ENCODE measurements at regions not wholly inside any gene's neighbourhood (a gene's known extent, or its start where the extent isn't known, plus 50 kb on each side); places are given as distances from the start of the nearest gene placed in this dataset.

DNA sequence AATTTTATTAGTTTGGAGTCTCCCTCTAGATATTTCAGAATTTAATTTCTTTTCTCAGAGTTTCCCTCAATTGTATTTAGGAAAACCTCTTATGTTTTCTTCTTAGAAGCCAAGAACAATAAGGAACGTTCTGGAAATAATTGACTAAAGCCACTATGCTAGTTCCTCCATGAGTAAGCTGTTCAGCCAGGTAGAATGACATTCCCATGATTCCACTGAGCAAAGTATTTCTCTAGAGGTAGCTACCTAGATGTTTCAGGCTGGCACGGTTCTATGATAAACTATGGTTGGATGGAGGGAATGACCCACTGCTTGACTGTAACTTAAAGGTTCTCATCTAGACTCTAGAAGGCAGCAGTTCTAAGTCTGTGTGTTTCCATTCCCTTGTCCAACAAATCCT lies 62.4 kb downstream of the CLDN17 start:
- Mint-ChIP-seq H3K36me3 (ENCODE audit: low read depth) (no peaks in the 10 kb centered on the region), H3K27me3 (ENCODE audit: low read depth) (peaks cover 7% of the 10 kb centered on the region), H3K27ac (ENCODE audit: unreplicated experiment) (no peak overlapping the region), H3K9me3 (ENCODE audit: low read depth) (no peaks in the 10 kb centered on the region), H3K4me3 (ENCODE audit: unreplicated experiment) (no peak overlapping the region), H3K4me1 (ENCODE audit: low read depth) (no peaks in the 10 kb centered on the region)
- DNase-seq (ENCODE audit: low spot score), result no peak
- TF ChIP-seq CTCF (IDR thresholded peaks at IDR 0.05), result no peak

GRCh38 chr21:30102871-30103270 lies 63.7 kb downstream of the CLDN17 start:
- Mint-ChIP-seq H3K27ac (ENCODE audit: unreplicated experiment) (no peak overlapping the region), H3K27me3 (ENCODE audit: low read depth) (peaks cover 7% of the 10 kb centered on the region), H3K4me3 (ENCODE audit: unreplicated experiment) (no peak overlapping the region), H3K9me3 (ENCODE audit: low read depth) (no peaks in the 10 kb centered on the region), H3K4me1 (ENCODE audit: low read depth) (no peaks in the 10 kb centered on the region), H3K36me3 (ENCODE audit: low read depth) (no peaks in the 10 kb centered on the region)
- no peak for TF ChIP-seq CTCF (IDR thresholded peaks at IDR 0.05)
- no peak for DNase-seq (ENCODE audit: low spot score)

- Mint-ChIP-seq H3K4me1 (ENCODE audit: low read depth) (no peaks in the 10 kb centered on the region), H3K27ac (ENCODE audit: unreplicated experiment) (no peak overlapping the region), H3K4me3 (ENCODE audit: unreplicated experiment) (no peak overlapping the region), H3K27me3 (ENCODE audit: low read depth) (peaks cover 9% of the 10 kb centered on the region), H3K9me3 (ENCODE audit: low read depth) (no peaks in the 10 kb centered on the region), H3K36me3 (ENCODE audit: low read depth) (no peaks in the 10 kb centered on the region)
- no peak for TF ChIP-seq CTCF (IDR thresholded peaks at IDR 0.05)
- no peak for DNase-seq (ENCODE audit: low spot score)
Observed at GRCh38 chr21:30101967-30102366, 64.6 kb downstream of the CLDN17 start.

GRCh38 chr21:30097791-30098190 lies 68.8 kb downstream of the CLDN17 start:
- H3K9me3 Mint-ChIP-seq (ENCODE audit: low read depth), result no peaks in the 10 kb centered on the region
- DNase-seq (ENCODE audit: low spot score), result no peak
- no peak overlapping the region for H3K27ac Mint-ChIP-seq (ENCODE audit: unreplicated experiment)
- H3K36me3 Mint-ChIP-seq (ENCODE audit: low read depth), result no peaks in the 10 kb centered on the region
- peaks cover 16% of the 10 kb centered on the region for H3K27me3 Mint-ChIP-seq (ENCODE audit: low read depth)
- H3K4me1 Mint-ChIP-seq (ENCODE audit: low read depth), result no peaks in the 10 kb centered on the region
- no peak for TF ChIP-seq CTCF (IDR thresholded peaks at IDR 0.05)
- H3K4me3 Mint-ChIP-seq (ENCODE audit: unreplicated experiment), result no peak overlapping the region

DNA sequence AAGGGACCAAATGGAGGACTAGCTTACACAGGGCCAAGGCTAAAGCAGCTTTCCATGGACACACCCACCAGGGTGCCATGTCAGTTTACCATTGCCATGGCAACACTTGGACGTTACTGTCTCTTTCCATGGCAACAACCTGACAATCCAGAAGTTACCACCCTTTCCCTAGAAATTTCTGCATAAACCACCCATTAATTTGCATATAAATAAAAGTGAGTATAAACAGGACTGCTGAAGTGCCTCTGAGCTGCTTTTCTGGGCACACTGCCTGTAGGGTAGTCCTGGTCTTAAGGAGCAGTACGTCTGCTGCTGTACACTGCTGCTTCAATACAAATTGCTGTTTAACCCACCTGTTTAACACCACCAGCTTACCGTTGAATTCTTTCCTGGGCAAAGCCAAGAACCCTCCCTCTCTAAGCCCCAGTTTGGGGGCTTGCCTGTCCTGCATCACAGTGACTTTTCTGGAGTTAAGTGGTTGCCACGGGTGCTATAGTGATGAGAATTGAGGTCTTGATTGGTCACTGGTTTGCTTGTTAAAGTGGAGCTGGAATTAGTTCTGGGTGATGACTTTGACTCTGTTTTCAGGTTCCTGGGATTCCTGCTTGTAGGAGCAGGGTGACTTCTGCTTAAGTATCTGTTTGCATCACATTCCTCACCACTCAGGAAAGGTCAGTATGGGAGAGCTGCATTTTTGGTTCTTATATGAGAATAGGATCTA lies 83.2 kb downstream of the CLDN17 start:
- Mint-ChIP-seq H3K9me3 (ENCODE audit: low read depth) (peaks cover 7% of the 10 kb centered on the region), H3K4me1 (ENCODE audit: low read depth) (no peaks in the 10 kb centered on the region), H3K36me3 (ENCODE audit: low read depth) (no peaks in the 10 kb centered on the region), H3K4me3 (ENCODE audit: unreplicated experiment) (no peak overlapping the region), H3K27me3 (ENCODE audit: low read depth) (peaks cover 22% of the 10 kb centered on the region), H3K27ac (ENCODE audit: unreplicated experiment) (no peak overlapping the region)
- TF ChIP-seq CTCF (IDR thresholded peaks at IDR 0.05), result no peak
- DNase-seq (ENCODE audit: low spot score), result no peak

All from chondrocyte (in vitro differentiated cells).